ENCODE measurements at regions not wholly inside any gene's neighbourhood (a gene's known extent, or its start where the extent isn't known, plus 50 kb on each side); places are given as distances from the start of the nearest gene placed in this dataset.

GRCh38 chr2:144268036-144268678, 251.8 kb downstream of the ZEB2 start:
- TF ChIP-seq EP300 (IDR thresholded peaks at IDR 0.05) (no peak), POLR2A (IDR thresholded peaks at IDR 0.05) (no peak), CTCF (IDR thresholded peaks at IDR 0.05) (no peak), POLR2AphosphoS5 (IDR thresholded peaks at IDR 0.05) (no peak)
- Histone ChIP-seq H3K4me1 (peaks cover 0 to 10% (median 5%) of the 10 kb centered on the region in 4 donors), H3K9me3 (no peaks in the 10 kb centered on the region), H3K36me3 (no peaks in the 10 kb centered on the region), H3K27ac (no peak overlapping the region), H3K27me3 (no peaks in the 10 kb centered on the region), H3K4me3 (no peak overlapping the region)
- ATAC-seq (ENCODE audit: low FRiP score in 2 of 2) = no peak
- WGBS, 2 donors = 94 to 96% methylated on average over 1 of the region's 1 CpG
- no peak for DNase-seq

- H3K4me1 ChIP-seq = peaks cover 0 to 10% (median 5%) of the 10 kb centered on the region in 4 donors
- no peak overlapping the region for H3K4me3 ChIP-seq
- H3K36me3 ChIP-seq = no peaks in the 10 kb centered on the region
- TF ChIP-seq EP300 (IDR thresholded peaks at IDR 0.05) = no peak
- no peak for TF ChIP-seq CTCF (IDR thresholded peaks at IDR 0.05)
- no peak for TF ChIP-seq POLR2A (IDR thresholded peaks at IDR 0.05)
- no peak for TF ChIP-seq POLR2AphosphoS5 (IDR thresholded peaks at IDR 0.05)
- H3K9me3 ChIP-seq = no peaks in the 10 kb centered on the region
- 57 to 61% methylated on average over 2 of the region's 2 CpGs for WGBS, 2 donors
- ATAC-seq (ENCODE audit: low FRiP score in 2 of 2) (no peak), DNase-seq (no peak)
- no peaks in the 10 kb centered on the region for H3K27me3 ChIP-seq
- H3K27ac ChIP-seq = no peak overlapping the region
Observed at GRCh38 chr2:144267239-144267638, 252.7 kb downstream of the ZEB2 start.

DNA sequence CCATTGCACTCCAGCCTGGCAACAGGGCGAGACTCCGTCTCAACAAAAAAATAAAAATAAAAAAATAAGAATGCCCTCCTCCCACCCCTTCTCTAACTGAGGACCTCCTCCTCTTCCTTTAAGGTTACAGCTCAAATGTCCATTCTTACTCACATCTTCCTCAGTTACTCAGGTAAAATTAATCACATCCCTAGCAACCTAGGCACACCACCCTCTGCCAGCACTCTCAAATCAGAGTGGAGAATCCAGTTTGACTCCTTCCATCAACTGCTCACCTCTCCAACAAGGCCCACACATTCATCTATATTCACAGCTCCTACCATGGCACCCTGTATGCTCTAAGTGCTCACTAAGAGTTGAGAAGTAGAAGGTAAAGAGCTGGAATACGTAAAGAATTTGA, 254.3 kb downstream of the ZEB2 start:
- Histone ChIP-seq H3K9me3 (no peaks in the 10 kb centered on the region), H3K4me1 (peaks cover 0 to 7% (median 0%) of the 10 kb centered on the region in 4 donors), H3K27ac (no peak overlapping the region), H3K27me3 (no peaks in the 10 kb centered on the region), H3K4me3 (no peak overlapping the region), H3K36me3 (no peaks in the 10 kb centered on the region)
- WGBS, 2 donors = 96 to 98% methylated on average over 3 of the region's 3 CpGs
- TF ChIP-seq POLR2AphosphoS5 (IDR thresholded peaks at IDR 0.05) (no peak), EP300 (IDR thresholded peaks at IDR 0.05) (no peak), POLR2A (IDR thresholded peaks at IDR 0.05) (no peak), CTCF (IDR thresholded peaks at IDR 0.05) (no peak)
- DNase-seq = no peak
- no peak for ATAC-seq (ENCODE audit: low FRiP score in 2 of 2)

DNA sequence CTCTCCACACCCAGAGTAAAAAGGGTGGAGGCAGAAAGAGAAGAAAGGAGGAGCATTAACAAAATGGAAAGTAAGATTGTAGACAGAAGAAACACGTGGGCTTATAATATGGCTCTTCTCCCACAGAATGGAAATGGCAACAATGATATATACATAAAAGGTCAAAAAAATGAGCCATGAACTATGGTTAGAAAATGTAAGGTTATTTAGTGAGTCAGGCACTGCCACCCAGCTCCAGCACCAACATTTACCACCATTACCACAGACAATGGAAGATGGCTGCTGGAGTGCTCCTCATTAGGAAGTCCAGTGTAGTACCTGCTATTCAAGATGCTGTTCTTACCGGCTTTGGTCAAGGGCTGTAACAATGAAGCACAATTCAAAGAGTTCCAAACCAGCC, 258.0 kb downstream of the ZEB2 start:
- Histone ChIP-seq H3K36me3 (no peaks in the 10 kb centered on the region), H3K27me3 (no peaks in the 10 kb centered on the region), H3K4me3 (no peak overlapping the region), H3K9me3 (peaks cover 0 to 9% (median 2%) of the 10 kb centered on the region in 4 donors), H3K27ac (no peak overlapping the region), H3K4me1 (peaks cover 0 to 6% (median 0%) of the 10 kb centered on the region in 4 donors)
- 88 to 90% methylated on average over 2 of the region's 2 CpGs for WGBS, 2 donors
- DNase-seq = no peak
- ATAC-seq (ENCODE audit: low FRiP score in 2 of 2) = no peak
- TF ChIP-seq POLR2AphosphoS5 (IDR thresholded peaks at IDR 0.05) = no peak
- TF ChIP-seq EP300 (IDR thresholded peaks at IDR 0.05) = no peak
- no peak for TF ChIP-seq POLR2A (IDR thresholded peaks at IDR 0.05)
- no peak for TF ChIP-seq CTCF (IDR thresholded peaks at IDR 0.05)

DNA sequence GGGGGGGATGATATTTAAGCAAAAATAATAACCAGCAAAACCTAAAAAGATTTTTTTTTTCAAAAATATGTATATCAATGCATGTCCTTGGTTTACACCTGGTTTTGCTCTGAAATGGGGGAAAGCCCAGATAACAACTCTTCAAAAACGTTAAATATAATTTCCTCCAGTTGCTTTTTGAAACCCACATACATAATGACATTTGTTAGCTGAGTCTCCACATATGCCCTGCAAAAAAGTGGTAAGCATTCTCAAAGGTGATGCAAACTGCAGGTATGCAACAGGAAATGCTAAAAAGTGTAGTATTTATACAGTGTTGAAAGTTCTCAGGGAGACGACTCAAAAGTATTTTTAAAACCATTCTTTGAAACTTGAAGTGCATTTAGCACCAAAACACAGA, 258.6 kb downstream of the ZEB2 start:
- TF ChIP-seq CTCF (IDR thresholded peaks at IDR 0.05) = no peak
- TF ChIP-seq POLR2A (IDR thresholded peaks at IDR 0.05) = no peak
- no peak for TF ChIP-seq POLR2AphosphoS5 (IDR thresholded peaks at IDR 0.05)
- no peak for TF ChIP-seq EP300 (IDR thresholded peaks at IDR 0.05)
- no peak for ATAC-seq (ENCODE audit: low FRiP score in 2 of 2)
- no peak overlapping the region for H3K4me3 ChIP-seq
- H3K4me1 ChIP-seq = peaks cover 0 to 6% (median 2%) of the 10 kb centered on the region in 4 donors
- no peak for DNase-seq
- peaks cover 0 to 9% (median 2%) of the 10 kb centered on the region in 4 donors for H3K9me3 ChIP-seq
- no peaks in the 10 kb centered on the region for H3K27me3 ChIP-seq
- WGBS, 2 donors = 52 to 54% methylated on average over 2 of the region's 2 CpGs
- H3K36me3 ChIP-seq = no peaks in the 10 kb centered on the region
- no peak overlapping the region for H3K27ac ChIP-seq

All from upper lobe of left lung (tissue), 6 donors.